Osteoblast (primary cell): ENCODE measurements at regions not wholly inside any gene's neighbourhood (a gene's known extent, or its start where the extent isn't known, plus 50 kb on each side); places are given as distances from the start of the nearest gene placed in this dataset.

Experiments
- DNase-seq: peaks from one replicate; pipeline ENCODE4 v3.0.0; 2011; ENCODE audit warnings: low spot score, mixed read lengths; ENCODE audit not compliant: insufficient read length; ENCODE audit errors: missing footprints
- H2AFZ ChIP-seq: 2 replicates; pipeline ENCODE4 v1.6.0; 2011; ENCODE audit warnings: mild to moderate bottlenecking, low read length
- H3K27ac ChIP-seq: 2 replicates; pipeline ENCODE4 v1.5.1; 2011; ENCODE audit warnings: mild to moderate bottlenecking, low read depth, low read length, moderate library complexity
- H3K27me3 ChIP-seq: 2 replicates; pipeline ENCODE4 v1.6.0; 2012; ENCODE audit warnings: mild to moderate bottlenecking, control low read depth, inconsistent platforms, low read length, moderate library complexity; ENCODE audit not compliant: insufficient read depth
- H3K36me3 ChIP-seq: 2 replicates; pipeline ENCODE4 v1.5.1; 2011; ENCODE audit warnings: mild to moderate bottlenecking, low read length, control low read depth, moderate library complexity; ENCODE audit not compliant: insufficient read depth
- H3K4me1 ChIP-seq: 2 replicates; pipeline ENCODE4 v1.5.1; 2011; ENCODE audit warnings: mild to moderate bottlenecking, low read length, control low read depth, moderate library complexity; ENCODE audit not compliant: insufficient read depth
- H3K4me2 ChIP-seq: 2 replicates; pipeline ENCODE4 v1.6.0; 2011; ENCODE audit warnings: mild to moderate bottlenecking, low read length; ENCODE audit not compliant: insufficient read depth
- H3K4me3 ChIP-seq: fragments of 200-600 bp; sonication (generic); 3 replicates; pipeline ENCODE4 v1.5.1; 2012; ENCODE audit warnings: mild to moderate bottlenecking, low read length, inconsistent platforms; ENCODE audit not compliant: insufficient read depth
- H3K79me2 ChIP-seq: 2 replicates; pipeline ENCODE4 v1.6.0; 2012; ENCODE audit warnings: mild to moderate bottlenecking, low read length, control low read depth, inconsistent platforms; ENCODE audit not compliant: insufficient read depth
- H3K9me3 ChIP-seq: 2 replicates; pipeline ENCODE4 v1.5.1; 2011; ENCODE audit warnings: low read depth, low read length, control low read depth
- H4K20me1 ChIP-seq: 2 replicates; pipeline ENCODE4 v1.6.0; 2012; ENCODE audit warnings: mild to moderate bottlenecking, low read length, control low read depth; ENCODE audit not compliant: insufficient read depth
- TF ChIP-seq, protein P1 (sequence below): IDR thresholded peaks from 2 replicates; pipeline ENCODE4 v1.5.1; 2011; ENCODE audit warnings: mild to moderate bottlenecking, low read depth, low read length, moderate library complexity; ENCODE audit errors: extremely low read depth

DNA sequence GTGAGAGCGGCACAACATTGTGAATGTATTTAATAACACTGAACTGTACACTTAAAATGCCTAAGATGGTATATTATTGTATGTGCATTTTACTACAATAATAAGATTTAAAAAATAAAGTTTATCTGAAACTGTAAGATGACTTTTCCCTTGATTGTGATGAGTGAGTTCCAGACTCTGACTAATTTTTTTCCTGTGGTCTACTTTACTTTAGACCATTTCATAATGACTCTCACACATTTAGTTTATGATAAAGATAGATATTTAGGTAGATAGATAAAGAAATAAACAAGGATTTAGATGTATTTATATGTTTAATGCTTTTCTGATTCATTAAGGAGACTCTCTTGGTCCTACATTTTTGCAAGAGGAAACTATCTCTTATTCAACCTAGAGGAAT lies 835.9 kb upstream of the SORCS1 start:
- no peaks in the 10 kb centered on the region for H3K9me3 ChIP-seq
- H3K79me2 ChIP-seq = no peaks in the 10 kb centered on the region
- no peaks in the 10 kb centered on the region for H4K20me1 ChIP-seq
- H3K27ac ChIP-seq = no peak overlapping the region
- TF ChIP-seq, protein P1, sequence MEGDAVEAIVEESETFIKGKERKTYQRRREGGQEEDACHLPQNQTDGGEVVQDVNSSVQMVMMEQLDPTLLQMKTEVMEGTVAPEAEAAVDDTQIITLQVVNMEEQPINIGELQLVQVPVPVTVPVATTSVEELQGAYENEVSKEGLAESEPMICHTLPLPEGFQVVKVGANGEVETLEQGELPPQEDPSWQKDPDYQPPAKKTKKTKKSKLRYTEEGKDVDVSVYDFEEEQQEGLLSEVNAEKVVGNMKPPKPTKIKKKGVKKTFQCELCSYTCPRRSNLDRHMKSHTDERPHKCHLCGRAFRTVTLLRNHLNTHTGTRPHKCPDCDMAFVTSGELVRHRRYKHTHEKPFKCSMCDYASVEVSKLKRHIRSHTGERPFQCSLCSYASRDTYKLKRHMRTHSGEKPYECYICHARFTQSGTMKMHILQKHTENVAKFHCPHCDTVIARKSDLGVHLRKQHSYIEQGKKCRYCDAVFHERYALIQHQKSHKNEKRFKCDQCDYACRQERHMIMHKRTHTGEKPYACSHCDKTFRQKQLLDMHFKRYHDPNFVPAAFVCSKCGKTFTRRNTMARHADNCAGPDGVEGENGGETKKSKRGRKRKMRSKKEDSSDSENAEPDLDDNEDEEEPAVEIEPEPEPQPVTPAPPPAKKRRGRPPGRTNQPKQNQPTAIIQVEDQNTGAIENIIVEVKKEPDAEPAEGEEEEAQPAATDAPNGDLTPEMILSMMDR = no peak
- no peak overlapping the region for H3K4me3 ChIP-seq
- H3K4me1 ChIP-seq = no peaks in the 10 kb centered on the region
- no peak overlapping the region for H3K4me2 ChIP-seq
- H3K36me3 ChIP-seq = no peaks in the 10 kb centered on the region
- no peak overlapping the region for H2AFZ ChIP-seq
- no peak for DNase-seq
- H3K27me3 ChIP-seq = no peaks in the 10 kb centered on the region

DNA sequence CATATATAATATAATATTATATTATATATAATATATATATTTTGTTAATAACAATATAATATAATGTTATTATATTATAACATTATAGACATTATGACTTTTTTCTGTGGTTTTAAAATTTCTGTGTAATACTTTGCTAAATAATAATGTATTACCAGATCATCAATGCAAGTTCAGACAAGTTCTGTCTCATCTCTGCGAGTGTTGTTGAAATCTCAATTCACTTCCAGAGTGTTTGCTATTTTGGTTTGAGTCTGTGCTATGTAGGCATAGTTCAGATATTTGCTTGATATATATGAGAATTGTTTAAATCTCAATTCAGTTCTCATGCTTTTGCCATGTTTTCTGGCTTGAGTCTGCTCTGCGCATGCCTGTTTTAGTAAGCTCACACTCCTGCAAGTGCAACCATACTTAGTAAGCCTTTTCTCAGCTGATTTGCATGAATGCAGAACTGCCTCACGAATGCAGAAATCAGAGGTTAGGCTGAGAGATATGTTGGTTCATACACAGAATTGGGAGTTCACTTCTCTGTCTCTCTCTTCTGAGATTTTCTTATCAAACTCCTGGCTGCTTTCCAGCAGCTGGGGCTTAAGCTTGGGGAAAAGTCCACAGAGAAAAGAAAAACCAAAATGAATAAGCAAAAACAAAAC lies 830.2 kb upstream of the SORCS1 start:
- H3K27ac ChIP-seq = no peak overlapping the region
- no peak overlapping the region for H3K4me3 ChIP-seq
- no peak for DNase-seq
- no peaks in the 10 kb centered on the region for H3K36me3 ChIP-seq
- no peaks in the 10 kb centered on the region for H3K79me2 ChIP-seq
- H3K9me3 ChIP-seq = no peaks in the 10 kb centered on the region
- TF ChIP-seq, protein P1 = no peak
- no peaks in the 10 kb centered on the region for H3K27me3 ChIP-seq
- no peaks in the 10 kb centered on the region for H4K20me1 ChIP-seq
- no peak overlapping the region for H3K4me2 ChIP-seq
- no peak overlapping the region for H2AFZ ChIP-seq
- no peaks in the 10 kb centered on the region for H3K4me1 ChIP-seq

GRCh38 chr10:107986571-107986970 lies 822.1 kb upstream of the SORCS1 start:
- H3K79me2 ChIP-seq = no peaks in the 10 kb centered on the region
- no peaks in the 10 kb centered on the region for H3K27me3 ChIP-seq
- H3K4me3 ChIP-seq = no peak overlapping the region
- no peak overlapping the region for H3K4me2 ChIP-seq
- H3K36me3 ChIP-seq = no peaks in the 10 kb centered on the region
- no peaks in the 10 kb centered on the region for H3K4me1 ChIP-seq
- H3K9me3 ChIP-seq = no peaks in the 10 kb centered on the region
- H2AFZ ChIP-seq = no peak overlapping the region
- no peak for DNase-seq
- TF ChIP-seq, protein P1 = no peak
- no peaks in the 10 kb centered on the region for H4K20me1 ChIP-seq
- H3K27ac ChIP-seq = no peak overlapping the region

DNA sequence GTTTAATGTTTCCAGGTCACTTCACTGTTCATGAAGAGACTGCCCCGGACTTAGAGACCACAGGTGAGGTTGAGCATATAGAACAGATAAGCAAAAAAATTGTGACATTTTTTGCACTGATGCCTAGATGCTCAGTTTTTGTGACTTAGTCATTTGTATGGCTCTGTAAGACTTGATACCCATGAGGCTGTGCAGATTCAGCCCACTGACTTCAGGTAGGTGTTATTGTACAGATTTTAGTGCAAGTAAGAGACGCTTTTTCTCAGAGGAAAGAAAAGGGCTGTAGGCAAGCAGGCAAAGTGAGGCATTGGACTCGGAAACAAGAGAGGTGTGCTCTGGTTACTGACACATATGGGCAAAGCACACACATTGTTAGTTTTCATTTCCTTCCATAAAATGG lies 820.1 kb upstream of the SORCS1 start:
- Histone ChIP-seq H4K20me1 (no peaks in the 10 kb centered on the region), H2AFZ (no peak overlapping the region), H3K4me1 (no peaks in the 10 kb centered on the region), H3K36me3 (no peaks in the 10 kb centered on the region), H3K4me3 (no peak overlapping the region), H3K9me3 (no peaks in the 10 kb centered on the region), H3K79me2 (no peaks in the 10 kb centered on the region), H3K4me2 (no peak overlapping the region), H3K27ac (no peak overlapping the region), H3K27me3 (no peaks in the 10 kb centered on the region)
- no peak for DNase-seq
- TF ChIP-seq, protein P1 = no peak
